Mononuclear cell (primary cell): ENCODE measurements at regions not wholly inside any gene's neighbourhood (a gene's known extent, or its start where the extent isn't known, plus 50 kb on each side); places are given as distances from the start of the nearest gene placed in this dataset.

Source experiments
- H3K27me3 ChIP-seq: 2 replicates; pipeline ENCODE4 v1.6.0; 2011; ENCODE audit warnings: low read length, control low read depth; ENCODE audit not compliant: insufficient read depth
- H3K4me1 ChIP-seq: 2 replicates; pipeline ENCODE4 v1.5.1; 2011; ENCODE audit warnings: mild to moderate bottlenecking, low read length, control low read depth; ENCODE audit not compliant: insufficient read depth
- H3K4me3 ChIP-seq: 2 replicates; pipeline ENCODE4 v1.5.1; 2011; ENCODE audit warnings: mild to moderate bottlenecking, low read length, moderate library complexity
- H3K9me3 ChIP-seq: 2 replicates; pipeline ENCODE4 v1.5.1; 2011; ENCODE audit warnings: low read depth, mild to moderate bottlenecking, control low read depth, low read length

DNA sequence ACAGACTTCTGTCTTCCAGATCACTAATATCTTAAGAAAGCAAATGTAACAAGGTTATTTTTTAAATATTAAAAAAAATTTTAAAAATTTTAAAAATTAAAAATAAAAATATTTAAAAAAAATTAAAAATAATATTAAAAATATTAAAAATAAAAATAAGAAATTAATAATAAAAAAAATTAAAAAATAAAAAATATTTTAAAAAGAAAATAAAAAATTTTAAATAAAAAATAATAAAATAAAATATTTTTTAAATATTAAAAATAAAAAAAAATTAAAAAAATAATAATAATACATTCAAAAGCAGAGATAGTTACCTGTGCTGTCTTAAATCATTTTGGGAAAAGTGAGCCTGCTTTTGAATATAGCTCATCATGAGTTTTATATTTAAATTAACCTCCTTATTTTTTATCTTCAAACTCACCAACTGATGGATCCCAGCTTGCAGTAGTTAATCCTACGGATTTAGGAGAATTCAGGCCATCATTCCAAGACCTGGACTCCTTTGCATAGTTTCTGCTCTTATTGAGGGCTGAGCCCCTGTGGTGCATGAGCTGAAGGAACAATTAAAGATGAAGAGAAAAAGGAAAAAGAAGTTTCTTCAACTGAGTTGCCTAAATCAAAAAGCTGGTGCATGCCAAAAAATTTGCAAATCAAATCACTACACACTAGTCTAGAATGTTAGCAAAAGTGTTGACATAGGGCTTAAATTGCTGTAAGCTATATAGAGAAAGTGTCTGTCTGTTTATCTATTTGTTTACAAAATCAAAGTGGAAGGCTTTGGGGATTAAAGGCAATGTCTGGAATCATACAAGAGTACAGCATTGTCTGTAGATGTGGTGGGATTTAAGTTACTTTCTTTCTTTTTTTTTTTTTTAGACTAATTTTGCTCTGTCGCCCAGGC, 50.5 kb upstream of the ZNF438 start:
- no peak overlapping the region for H3K4me3 ChIP-seq

DNA sequence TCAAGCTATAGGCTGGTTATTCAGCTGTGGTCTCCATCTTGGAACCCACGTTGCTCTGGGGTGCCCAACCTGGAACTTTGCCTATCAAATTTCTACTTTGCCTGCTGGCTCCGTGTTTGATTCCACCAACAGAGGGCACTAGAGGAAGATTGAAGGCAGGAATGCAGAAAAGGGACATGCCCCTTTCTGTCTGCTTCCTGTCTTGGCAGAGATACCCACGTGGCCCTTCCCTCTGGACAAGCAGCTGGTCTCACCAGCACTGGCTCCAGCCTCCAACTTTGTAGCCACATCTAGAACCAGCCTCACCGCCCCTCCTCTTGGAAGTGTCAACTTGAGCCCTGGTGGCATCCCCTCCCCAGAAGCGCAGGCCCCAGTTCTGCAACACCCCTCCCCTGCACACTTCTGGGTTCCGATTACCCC, 52.1 kb upstream of the ZNF438 start:
- Histone ChIP-seq H3K9me3 (no peaks in the 10 kb centered on the region), H3K4me1 (no peaks in the 10 kb centered on the region), H3K27me3 (no peaks in the 10 kb centered on the region), H3K4me3 (no peak overlapping the region)

More for the DNA sequence above, 50.5 kb upstream of the ZNF438 start:
- no peaks in the 10 kb centered on the region for H3K9me3 ChIP-seq
- H3K27me3 ChIP-seq: no peaks in the 10 kb centered on the region
- H3K4me1 ChIP-seq: no peaks in the 10 kb centered on the region

DNA sequence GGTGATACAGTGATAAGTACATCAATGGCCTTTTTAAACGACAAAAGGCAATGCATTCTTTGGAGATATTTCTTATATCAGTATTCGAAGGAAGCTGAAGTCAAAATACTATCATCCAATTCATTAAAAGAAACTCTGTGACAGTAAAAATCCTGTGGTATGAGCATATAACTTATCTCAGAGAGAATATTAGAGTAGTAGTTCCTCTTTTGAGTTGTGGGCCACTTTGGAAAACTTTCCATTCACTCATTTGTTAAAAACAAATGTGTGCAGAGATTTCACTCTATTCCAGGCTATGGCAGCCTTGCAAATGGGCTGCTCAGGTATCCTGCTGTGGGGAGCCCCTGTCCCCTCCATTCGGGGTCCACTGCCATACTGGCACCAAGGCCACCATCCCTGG, 55.3 kb upstream of the ZNF438 start:
- Histone ChIP-seq H3K9me3 (no peaks in the 10 kb centered on the region), H3K27me3 (no peaks in the 10 kb centered on the region), H3K4me3 (no peak overlapping the region), H3K4me1 (no peaks in the 10 kb centered on the region)

DNA sequence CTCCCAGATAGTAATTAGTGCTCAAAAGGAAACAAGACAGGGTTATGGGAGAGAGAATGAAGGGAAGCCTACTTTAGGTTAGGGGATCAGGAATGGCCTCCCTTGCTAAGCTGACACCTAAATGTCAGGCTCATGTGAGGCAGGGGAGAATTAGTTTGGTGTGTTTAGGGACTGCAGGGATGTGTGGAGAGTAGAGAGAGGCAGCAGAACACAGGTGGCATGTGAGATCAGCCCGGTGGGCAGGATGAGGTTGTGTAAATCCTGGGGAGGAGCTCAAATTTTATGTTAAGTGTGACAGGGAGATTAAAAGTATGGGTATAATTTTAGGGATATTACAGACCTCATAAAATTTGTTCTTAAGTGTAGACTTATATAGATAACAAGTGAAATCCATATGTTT, 56.2 kb upstream of the ZNF438 start:
- no peaks in the 10 kb centered on the region for H3K4me1 ChIP-seq
- no peaks in the 10 kb centered on the region for H3K27me3 ChIP-seq
- no peaks in the 10 kb centered on the region for H3K9me3 ChIP-seq
- no peak overlapping the region for H3K4me3 ChIP-seq

DNA sequence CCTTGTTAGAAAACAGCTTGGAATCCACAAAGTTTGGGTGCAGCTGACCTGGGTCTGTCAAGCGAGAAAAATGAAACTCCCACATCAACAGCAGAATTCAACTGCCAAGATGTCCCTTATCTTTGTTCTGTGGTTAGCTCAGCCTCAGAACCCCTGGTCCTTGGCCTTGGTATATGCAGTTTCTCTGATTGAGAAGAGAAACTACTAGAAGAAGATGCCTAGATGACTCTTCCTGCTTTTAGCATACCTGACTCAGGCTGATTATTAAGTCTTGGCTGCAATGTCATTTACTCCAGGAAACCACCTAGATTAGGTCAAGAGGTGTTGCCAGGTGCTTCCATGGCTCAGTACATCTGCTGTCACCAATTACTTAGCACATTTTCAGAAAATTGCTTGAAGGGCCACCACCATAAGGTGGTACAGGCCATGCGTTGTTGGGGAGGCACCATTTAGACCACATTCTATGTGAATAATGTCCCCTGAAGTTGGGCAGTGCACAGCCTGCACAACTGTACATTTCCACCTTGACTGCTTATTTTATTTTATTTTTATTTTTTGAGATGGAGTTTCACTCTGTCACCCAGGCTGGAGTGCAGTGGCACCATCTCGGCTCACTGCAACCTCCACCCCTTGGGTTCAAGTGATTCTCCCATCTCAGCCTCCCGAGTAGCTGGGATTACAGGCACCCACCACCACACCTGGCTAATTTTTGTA, 59.4 kb upstream of the ZNF438 start:
- no peaks in the 10 kb centered on the region for H3K4me1 ChIP-seq
- H3K4me3 ChIP-seq: no peak overlapping the region
- no peaks in the 10 kb centered on the region for H3K27me3 ChIP-seq
- no peaks in the 10 kb centered on the region for H3K9me3 ChIP-seq

DNA sequence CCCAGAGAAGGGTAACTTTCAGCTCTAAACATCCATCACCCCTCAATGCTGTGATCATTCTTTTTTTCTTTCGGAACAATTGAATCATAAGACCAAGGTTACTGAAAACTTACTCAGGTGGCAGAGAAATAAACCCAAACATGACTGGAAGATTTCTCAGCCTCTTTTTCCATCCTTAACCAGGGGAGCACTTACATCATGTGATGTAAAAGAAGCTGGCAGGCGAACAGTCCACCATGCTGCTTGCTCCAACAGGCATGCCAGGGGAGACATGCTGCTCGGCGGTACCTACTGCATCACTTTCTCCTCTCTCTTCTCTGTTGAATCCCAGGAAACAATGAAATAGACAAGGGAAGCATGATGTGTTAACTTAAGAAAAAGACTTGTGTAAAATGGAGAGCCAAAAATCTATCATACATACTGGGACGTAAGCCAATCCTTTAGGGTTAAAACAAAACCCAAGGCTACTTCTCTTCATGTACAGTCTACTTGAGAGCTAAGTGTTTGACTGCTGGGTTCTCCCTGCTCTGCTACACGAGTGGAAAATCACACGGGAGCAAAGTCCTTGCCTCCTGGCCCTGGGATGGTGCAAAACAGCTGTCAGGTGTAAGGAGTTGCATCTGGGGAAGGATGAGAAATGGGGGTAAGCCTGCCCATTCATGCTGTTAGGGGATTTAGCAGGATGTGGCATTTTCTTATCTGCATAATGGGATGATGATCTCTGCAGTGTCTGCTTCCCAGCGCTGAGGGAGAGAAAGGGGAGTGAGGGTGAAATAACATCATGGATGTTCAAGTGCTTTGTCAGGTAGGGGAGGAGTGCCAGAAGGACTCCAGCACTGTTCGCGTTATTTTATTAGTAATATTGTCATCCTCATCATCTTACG, 64.3 kb upstream of the ZNF438 start:
- no peaks in the 10 kb centered on the region for H3K27me3 ChIP-seq
- H3K9me3 ChIP-seq: no peaks in the 10 kb centered on the region
- H3K4me1 ChIP-seq: no peaks in the 10 kb centered on the region
- H3K4me3 ChIP-seq: no peak overlapping the region

DNA sequence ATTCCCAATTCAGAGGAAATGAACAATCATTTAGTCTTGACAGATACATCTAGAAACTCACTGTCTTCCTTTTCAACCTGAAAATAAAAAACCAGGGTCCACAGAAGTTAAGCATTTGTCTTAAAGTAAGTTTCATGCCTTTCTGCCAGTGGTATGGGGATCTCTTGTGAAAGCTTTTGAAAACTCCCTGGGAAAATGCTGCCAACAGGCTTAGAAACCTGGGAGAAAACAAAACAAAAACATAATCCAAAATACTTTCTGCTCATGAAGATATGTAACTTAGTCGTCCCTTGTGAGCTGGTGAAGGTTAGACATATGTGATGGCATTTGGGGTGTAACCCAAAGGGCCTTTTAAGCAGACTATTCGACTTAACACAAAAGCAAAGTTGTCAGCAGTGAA, 66.4 kb upstream of the ZNF438 start:
- Histone ChIP-seq H3K4me3 (no peak overlapping the region), H3K27me3 (no peaks in the 10 kb centered on the region), H3K9me3 (no peaks in the 10 kb centered on the region), H3K4me1 (no peaks in the 10 kb centered on the region)

DNA sequence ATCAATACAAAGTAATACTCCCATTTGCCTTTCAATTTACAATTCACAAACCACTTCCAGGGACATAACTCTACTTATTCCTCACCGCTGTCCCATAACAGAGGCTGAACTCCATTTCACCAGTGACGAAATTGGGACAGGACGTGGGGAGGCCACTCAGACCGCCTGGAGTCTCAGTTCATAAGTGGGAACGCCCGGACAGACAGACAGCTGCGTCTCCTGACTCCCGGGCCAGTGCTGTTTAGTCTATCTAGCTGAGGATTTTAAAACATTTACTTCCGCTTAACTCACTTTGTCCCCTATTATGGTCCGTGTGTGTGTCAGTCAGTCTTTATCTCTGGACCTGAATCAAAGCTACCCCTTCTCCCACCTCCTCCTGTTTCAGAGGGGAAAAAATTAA, 67.4 kb upstream of the ZNF438 start:
- no peaks in the 10 kb centered on the region for H3K4me1 ChIP-seq
- no peaks in the 10 kb centered on the region for H3K9me3 ChIP-seq
- no peak overlapping the region for H3K4me3 ChIP-seq
- no peaks in the 10 kb centered on the region for H3K27me3 ChIP-seq

DNA sequence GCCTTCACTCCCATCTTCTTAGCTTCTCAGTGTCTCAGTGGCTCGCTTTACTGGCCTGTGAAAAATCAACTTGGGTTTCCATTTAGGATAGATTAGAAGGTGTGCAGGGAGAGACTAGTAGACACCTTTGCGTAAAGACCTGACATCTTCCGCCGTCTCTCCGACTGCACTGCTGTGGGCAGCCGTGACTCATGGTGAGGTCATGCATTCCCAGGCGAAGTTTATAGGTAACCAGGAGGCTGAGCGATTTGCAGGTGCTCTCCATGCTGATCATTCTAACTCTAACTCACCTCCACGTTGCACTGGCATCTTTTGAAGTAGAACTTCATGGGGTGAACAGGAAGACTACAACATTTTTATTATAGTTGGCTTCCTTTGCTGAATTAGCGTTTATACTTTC, 68.0 kb upstream of the ZNF438 start:
- H3K9me3 ChIP-seq: no peaks in the 10 kb centered on the region
- no peaks in the 10 kb centered on the region for H3K4me1 ChIP-seq
- H3K4me3 ChIP-seq: no peak overlapping the region
- H3K27me3 ChIP-seq: no peaks in the 10 kb centered on the region

DNA sequence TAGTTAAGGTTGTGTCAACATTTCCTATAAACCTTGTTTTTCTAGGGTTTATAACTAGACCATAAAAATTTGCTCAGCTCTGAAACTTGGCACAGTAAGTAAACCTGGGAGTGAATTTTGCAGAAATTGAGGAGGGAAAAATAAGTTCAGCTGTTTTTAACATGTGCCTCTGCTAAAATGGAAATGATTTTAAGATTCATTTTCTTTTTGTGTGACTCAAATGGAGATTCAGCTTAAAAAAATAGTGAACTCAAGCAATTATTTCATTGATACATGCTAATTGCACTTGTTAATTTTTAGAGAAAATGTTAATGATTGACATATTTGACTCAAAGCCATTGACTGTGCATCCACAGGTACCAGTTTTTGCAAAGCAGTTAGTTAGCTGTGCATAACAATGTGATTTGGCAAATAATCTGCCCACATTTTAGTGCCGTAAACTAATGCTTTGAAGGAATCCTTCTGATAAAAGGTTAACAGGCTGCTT, 68.5 kb upstream of the ZNF438 start:
- Histone ChIP-seq H3K4me1 (no peaks in the 10 kb centered on the region), H3K4me3 (no peak overlapping the region), H3K27me3 (no peaks in the 10 kb centered on the region), H3K9me3 (no peaks in the 10 kb centered on the region)

DNA sequence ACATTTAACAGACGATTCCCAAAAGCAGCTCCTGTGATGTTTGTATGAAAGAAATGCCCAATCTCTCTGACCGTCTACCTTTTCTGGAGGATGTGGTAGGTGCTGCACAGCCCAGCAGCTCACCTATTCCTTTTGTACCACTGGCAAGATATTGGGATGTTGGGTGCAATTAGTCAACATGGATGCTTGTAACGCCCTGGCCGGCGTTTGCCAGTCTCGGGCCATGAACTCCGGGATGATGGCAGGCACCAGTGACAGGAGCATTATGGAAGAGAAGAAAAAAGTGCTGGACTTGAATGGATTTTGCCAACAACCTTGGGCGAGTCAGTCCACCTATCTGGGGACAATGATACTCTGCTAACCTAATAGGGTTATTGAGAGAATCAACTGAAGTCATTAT, 69.0 kb upstream of the ZNF438 start:
- Histone ChIP-seq H3K9me3 (no peaks in the 10 kb centered on the region), H3K4me1 (no peaks in the 10 kb centered on the region), H3K27me3 (no peaks in the 10 kb centered on the region), H3K4me3 (no peak overlapping the region)

DNA sequence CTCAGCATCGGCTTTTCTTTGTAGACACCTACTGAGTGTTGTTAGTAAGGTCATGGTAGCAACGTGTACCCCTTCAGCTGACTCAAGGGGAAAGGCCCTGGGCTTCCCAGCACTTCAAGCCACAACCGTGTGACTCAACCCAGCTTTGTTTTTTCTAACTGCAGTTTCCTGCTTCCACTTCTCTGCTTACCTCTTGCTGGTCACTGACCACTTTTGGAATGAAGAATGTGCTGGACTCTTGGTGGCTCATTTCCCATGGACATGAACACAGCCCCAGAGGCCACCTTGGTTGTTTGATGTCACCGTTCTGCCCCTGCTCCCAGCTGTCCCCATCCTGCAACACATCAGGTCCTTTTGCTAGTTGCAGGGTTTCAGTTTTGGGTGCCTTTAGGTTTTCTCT, 69.5 kb upstream of the ZNF438 start:
- Histone ChIP-seq H3K4me3 (no peak overlapping the region), H3K27me3 (no peaks in the 10 kb centered on the region), H3K9me3 (no peaks in the 10 kb centered on the region), H3K4me1 (no peaks in the 10 kb centered on the region)

DNA sequence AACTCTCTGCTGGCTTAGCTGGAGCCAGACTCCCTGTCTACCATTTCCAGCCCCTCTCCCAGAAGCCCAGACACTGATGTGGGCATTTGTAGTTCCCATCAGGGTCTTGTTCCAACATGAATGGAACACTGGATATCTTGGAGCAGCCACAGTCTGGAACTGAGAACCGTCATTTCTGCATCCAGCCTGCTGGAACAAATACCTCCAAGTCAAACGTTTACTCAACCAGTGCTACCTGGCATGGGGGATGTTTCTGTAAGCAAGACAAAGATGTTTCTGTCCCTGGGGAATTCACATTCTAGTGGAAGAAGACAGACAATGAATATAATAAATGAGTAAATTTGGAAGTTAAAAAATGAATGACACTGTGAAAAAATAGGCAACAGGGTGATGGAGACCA, 70.8 kb upstream of the ZNF438 start:
- no peaks in the 10 kb centered on the region for H3K27me3 ChIP-seq
- no peaks in the 10 kb centered on the region for H3K4me1 ChIP-seq
- H3K9me3 ChIP-seq: no peaks in the 10 kb centered on the region
- H3K4me3 ChIP-seq: no peak overlapping the region

DNA sequence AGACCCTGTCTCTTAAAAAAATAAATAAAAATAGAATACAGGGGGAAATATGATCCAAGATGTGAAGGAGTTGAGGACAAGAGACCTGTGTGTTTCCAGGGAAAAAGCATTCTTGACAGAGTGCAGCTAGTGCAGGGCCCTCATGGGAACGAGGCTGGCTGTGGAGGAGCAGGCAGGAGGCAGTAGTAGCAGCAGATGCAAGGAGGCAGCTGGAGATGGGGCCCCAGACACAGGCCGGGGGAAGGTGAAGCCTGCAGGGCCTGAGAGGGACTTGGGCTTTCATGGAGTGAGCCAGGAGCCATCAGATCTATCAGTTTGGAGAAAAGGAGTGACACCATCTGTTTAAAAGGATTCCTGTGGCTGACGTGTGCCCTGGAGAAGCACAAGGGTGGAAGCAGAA, 71.4 kb upstream of the ZNF438 start:
- H3K4me3 ChIP-seq: no peak overlapping the region
- H3K9me3 ChIP-seq: no peaks in the 10 kb centered on the region
- no peaks in the 10 kb centered on the region for H3K27me3 ChIP-seq
- H3K4me1 ChIP-seq: no peaks in the 10 kb centered on the region

DNA sequence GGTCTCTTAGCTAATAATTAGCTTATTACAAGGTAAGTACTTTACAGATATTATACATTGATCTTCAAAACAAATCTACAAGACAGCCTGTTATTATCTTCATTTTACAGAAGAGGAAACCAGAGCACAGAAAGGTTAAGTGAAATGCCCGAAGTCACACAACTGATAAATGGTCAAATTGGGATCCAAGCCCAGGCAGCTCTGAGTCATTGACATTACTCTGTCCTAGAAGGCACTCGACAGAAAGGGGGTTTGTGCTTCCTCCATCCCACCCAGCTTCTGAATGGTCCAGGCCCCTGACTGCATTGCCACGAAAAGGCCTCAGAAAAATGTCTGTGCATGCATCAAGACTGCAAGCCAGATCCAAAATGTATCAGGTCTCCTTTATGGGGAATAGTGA, 81.3 kb upstream of the ZNF438 start:
- Histone ChIP-seq H3K4me3 (no peak overlapping the region), H3K27me3 (no peaks in the 10 kb centered on the region), H3K9me3 (no peaks in the 10 kb centered on the region), H3K4me1 (no peaks in the 10 kb centered on the region)
